ENCODE measurements at regions not wholly inside any gene's neighbourhood (a gene's known extent, or its start where the extent isn't known, plus 50 kb on each side); places are given as distances from the start of the nearest gene placed in this dataset.

GRCh38 chr1:30490554-30491053 is 232.8 kb downstream of the MATN1 start:
- Histone ChIP-seq H2AFZ (ENCODE audit: low read length) (no peak overlapping the region), H3K4me2 (ENCODE audit: low read depth, low read length) (no peak overlapping the region), H3K27me3 (ENCODE audit: control insufficient read depth in 1 of 2, insufficient read depth in 2 of 2, low read length in 2 of 2) (no peaks in the 10 kb centered on the region), H3K27ac (ENCODE audit: extremely low read length, insufficient read depth, low read length) (no peak overlapping the region), H3K79me2 (ENCODE audit: insufficient read depth, low read length) (no peaks in the 10 kb centered on the region), H3K9ac (ENCODE audit: insufficient read depth, low read depth, low read length) (no peak overlapping the region), H3K4me1 (ENCODE audit: insufficient read depth, low read length) (no peaks in the 10 kb centered on the region), H3K9me3 (ENCODE audit: low read length) (no peaks in the 10 kb centered on the region), H3K36me3 (replicated peaks in 1 of 2; ENCODE audit: control insufficient read depth in 1 of 2, insufficient read depth in 2 of 2, low read length in 2 of 2) (no peaks in the 10 kb centered on the region), H4K20me1 (ENCODE audit: insufficient read depth, low read length) (no peaks in the 10 kb centered on the region), H3K4me3 (replicated peaks in 1 of 3; ENCODE audit: insufficient read depth in 1 of 3, low read depth in 2 of 3, low read length in 3 of 3) (no peak overlapping the region)
- WGBS (ENCODE audit: low lambda C conversion rate), result 0% methylated on average over 3 of the region's 3 CpGs
- DNase-seq (ENCODE audit: low spot score) (no peak), ATAC-seq (no peak), FAIRE-seq (no peak)
- in situ Hi-C loops (cut with HindIII; ENCODE audit: extremely low pct_ligation_motif_present, low pct_unique_long_range_greater_than_20kb), result no loop called here
- no peak for TF ChIP-seq ZNF431 (CRISPR knock-in tag; IDR thresholded peaks at IDR 0.05; ENCODE audit: borderline replicate concordance, low read depth)
- TF ChIP-seq ZNF629 (CRISPR knock-in tag; conservative IDR thresholded peaks at IDR 0.05), result 0 out of 2 replicates have a peak, but pooled peaks have one; percentile 13
- ChIA-PET POLR2A (no interaction called here), CTCF (ENCODE audit: low intra/inter-chr PET ratio, low total read pairs) (no interaction called here)
- intact Hi-C loops (cut with micrococcal nuclease; ENCODE audit: unreplicated experiment), result no loop called here
- no TSS peak for BruUV-seq (replicated peaks)

DNA sequence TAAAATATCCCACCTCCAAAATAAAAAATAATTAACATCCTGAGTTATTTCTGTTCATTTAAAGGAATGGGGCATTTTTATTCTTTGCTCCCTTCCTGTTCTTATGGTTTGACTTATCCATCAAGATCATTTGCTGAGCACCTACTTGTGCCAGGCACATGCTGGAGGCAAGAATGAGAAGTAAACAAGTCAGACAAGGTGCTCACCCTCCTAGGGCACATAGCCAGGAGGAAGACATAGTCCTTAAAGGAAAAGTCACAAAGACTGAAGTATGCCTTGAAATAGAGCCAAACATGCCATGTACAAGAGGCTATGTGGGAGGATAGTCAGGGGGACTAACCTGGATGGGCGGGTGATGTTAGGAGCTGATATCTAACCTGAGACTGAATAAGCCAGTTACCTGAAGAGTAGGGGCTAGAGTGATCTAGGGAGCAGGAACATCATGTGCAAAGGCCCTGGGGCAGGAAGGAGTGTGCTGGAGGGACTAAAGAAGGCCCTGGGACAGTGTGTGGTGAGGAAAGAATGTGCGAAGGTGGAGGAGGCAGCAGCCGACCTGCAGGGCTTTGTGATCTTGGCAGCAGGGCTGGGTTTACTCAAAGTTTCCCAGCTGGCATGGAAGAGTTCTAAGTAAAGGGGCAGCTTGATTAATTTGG is 233.5 kb downstream of the MATN1 start:
- H3K36me3 ChIP-seq (replicated peaks in 1 of 2; ENCODE audit: control insufficient read depth in 1 of 2, insufficient read depth in 2 of 2, low read length in 2 of 2), result no peaks in the 10 kb centered on the region
- no peak overlapping the region for H3K27ac ChIP-seq (ENCODE audit: extremely low read length, insufficient read depth, low read length)
- H3K9me3 ChIP-seq (ENCODE audit: low read length), result no peaks in the 10 kb centered on the region
- ChIA-PET POLR2A (no interaction called here), CTCF (ENCODE audit: low intra/inter-chr PET ratio, low total read pairs) (no interaction called here)
- FAIRE-seq (no peak), DNase-seq (ENCODE audit: low spot score) (no peak), ATAC-seq (no peak)
- no peak overlapping the region for H3K4me3 ChIP-seq (replicated peaks in 1 of 3; ENCODE audit: insufficient read depth in 1 of 3, low read depth in 2 of 3, low read length in 3 of 3)
- no peaks in the 10 kb centered on the region for H3K4me1 ChIP-seq (ENCODE audit: insufficient read depth, low read length)
- H2AFZ ChIP-seq (ENCODE audit: low read length), result no peak overlapping the region
- no peak overlapping the region for H3K9ac ChIP-seq (ENCODE audit: insufficient read depth, low read depth, low read length)
- intact Hi-C loops (cut with micrococcal nuclease; ENCODE audit: unreplicated experiment), result no loop called here
- in situ Hi-C loops (cut with HindIII; ENCODE audit: extremely low pct_ligation_motif_present, low pct_unique_long_range_greater_than_20kb), result no loop called here
- 30% methylated on average over 3 of the region's 3 CpGs for WGBS (ENCODE audit: low lambda C conversion rate)
- no TSS peak for BruUV-seq (replicated peaks)
- H3K4me2 ChIP-seq (ENCODE audit: low read depth, low read length), result no peak overlapping the region
- no peaks in the 10 kb centered on the region for H3K27me3 ChIP-seq (ENCODE audit: control insufficient read depth in 1 of 2, insufficient read depth in 2 of 2, low read length in 2 of 2)
- H4K20me1 ChIP-seq (ENCODE audit: insufficient read depth, low read length), result no peaks in the 10 kb centered on the region
- H3K79me2 ChIP-seq (ENCODE audit: insufficient read depth, low read length), result no peaks in the 10 kb centered on the region
- TF ChIP-seq, protein P1, sequence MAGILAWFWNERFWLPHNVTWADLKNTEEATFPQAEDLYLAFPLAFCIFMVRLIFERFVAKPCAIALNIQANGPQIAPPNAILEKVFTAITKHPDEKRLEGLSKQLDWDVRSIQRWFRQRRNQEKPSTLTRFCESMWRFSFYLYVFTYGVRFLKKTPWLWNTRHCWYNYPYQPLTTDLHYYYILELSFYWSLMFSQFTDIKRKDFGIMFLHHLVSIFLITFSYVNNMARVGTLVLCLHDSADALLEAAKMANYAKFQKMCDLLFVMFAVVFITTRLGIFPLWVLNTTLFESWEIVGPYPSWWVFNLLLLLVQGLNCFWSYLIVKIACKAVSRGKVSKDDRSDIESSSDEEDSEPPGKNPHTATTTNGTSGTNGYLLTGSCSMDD (CRISPR knock-in tag; IDR thresholded peaks at IDR 0.05), result no peak
- TF ChIP-seq GTF3A (CRISPR knock-in tag; conservative IDR thresholded peaks at IDR 0.05) (no peak), ZNF687 (CRISPR knock-in tag; IDR thresholded peaks at IDR 0.05) (no peak), RFX3 (CRISPR knock-in tag; IDR thresholded peaks at IDR 0.05) (no peak), ZNF256 (CRISPR knock-in tag; conservative IDR thresholded peaks at IDR 0.05) (no peak)
- TF ChIP-seq, protein P2, sequence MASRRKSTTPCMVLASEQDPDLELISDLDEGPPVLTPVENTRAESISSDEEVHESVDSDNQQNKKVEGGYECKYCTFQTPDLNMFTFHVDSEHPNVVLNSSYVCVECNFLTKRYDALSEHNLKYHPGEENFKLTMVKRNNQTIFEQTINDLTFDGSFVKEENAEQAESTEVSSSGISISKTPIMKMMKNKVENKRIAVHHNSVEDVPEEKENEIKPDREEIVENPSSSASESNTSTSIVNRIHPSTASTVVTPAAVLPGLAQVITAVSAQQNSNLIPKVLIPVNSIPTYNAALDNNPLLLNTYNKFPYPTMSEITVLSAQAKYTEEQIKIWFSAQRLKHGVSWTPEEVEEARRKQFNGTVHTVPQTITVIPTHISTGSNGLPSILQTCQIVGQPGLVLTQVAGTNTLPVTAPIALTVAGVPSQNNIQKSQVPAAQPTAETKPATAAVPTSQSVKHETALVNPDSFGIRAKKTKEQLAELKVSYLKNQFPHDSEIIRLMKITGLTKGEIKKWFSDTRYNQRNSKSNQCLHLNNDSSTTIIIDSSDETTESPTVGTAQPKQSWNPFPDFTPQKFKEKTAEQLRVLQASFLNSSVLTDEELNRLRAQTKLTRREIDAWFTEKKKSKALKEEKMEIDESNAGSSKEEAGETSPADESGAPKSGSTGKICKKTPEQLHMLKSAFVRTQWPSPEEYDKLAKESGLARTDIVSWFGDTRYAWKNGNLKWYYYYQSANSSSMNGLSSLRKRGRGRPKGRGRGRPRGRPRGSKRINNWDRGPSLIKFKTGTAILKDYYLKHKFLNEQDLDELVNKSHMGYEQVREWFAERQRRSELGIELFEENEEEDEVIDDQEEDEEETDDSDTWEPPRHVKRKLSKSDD (CRISPR knock-in tag; IDR thresholded peaks at IDR 0.05; ENCODE audit: low read depth), result no peak
